Mesenteric fat pad (tissue), 1 donor: ENCODE measurements at regions not wholly inside any gene's neighbourhood (a gene's known extent, or its start where the extent isn't known, plus 50 kb on each side); places are given as distances from the start of the nearest gene placed in this dataset.

Source experiments
- DNase-seq: peaks from one replicate; pipeline ENCODE4 v3.0.0-alpha.2; 2020; ENCODE audit warnings: low spot score
- donor health status: DM: yes; HTN: yes; CAD: no.

DNA sequence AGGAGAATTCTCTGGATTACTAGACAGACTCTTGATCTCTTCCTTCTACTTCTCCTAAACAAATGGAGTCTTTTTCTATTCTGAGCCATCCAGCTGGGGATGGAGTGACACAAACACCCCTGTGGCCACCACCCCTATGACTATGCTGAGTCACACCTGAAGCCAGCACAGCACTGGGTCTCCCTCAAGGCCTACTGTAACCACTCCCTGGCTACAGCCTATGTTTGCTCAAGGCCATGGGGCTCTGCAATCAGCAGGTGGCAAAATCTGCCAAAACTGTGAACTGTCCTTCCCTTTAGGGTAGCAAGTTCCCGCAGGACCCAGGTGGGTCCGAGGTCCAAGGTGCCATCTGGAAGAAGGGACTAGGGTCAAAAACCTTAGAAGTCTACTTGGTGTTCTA is 132.3 kb downstream of the TINAG start:
- DNase-seq, result peak; percentile 62

DNA sequence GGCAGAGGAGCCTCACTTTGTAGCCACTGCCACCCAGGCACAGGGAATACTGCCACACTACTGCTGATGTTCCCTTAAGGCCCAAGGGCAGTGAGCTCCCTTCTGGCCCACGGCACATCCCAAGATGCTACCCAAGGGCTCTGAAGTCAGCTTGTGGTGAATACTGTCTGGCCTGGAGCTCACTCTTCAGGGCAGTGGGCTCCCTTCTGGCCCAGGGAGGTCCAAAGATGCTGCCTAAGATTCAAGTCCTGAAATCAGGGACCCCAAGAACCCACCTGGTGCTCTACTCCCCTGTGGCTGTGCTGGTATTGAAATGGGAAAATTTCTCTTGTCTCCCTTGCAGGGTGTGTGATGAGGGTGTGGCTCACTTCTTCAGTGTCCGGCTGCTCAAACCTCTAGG is 132.8 kb downstream of the TINAG start:
- DNase-seq, result no peak

- no peak for DNase-seq
Measured at GRCh38 chr6:54441687-54442248, 133.5 kb downstream of the TINAG start.

DNA sequence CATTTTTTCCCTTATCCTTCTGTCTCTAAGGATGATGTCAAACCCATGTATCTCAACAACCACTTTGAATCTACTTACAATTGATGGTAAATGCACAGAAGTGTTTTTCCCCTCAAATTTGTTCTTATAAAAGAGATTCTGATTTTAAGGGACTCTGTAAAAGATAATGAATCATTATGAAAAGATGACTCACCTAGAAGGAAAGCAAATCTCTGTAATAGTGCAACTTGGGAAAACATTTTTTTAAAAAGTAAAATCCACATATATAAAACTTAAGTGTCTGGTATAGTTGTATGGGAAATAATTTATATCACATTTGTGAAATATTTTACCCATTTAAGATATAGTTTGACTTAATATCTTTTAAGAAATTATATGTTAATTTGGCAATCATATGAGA is 137.0 kb downstream of the TINAG start:
- DNase-seq, result no peak

DNA sequence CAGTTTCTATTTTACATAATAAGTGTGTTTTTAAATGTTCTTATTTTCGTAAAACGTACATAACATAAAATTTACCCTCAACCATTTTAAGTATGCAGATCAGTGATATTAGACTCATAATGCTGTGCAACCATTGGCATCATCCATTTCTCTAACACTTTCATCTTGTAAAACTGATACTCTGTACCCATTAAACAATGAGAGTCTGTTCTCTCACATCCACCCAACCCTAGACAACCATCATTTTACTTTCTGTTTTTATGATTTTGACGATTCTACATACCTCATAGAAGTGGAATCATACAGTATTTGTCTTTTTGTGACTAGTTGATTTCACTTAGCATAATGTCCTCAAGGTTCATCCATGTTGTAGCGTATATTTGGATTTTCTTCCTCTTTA is 140.4 kb downstream of the TINAG start:
- no peak for DNase-seq

- no peak for DNase-seq
Measured at GRCh38 chr6:54451516-54451915, 143.3 kb downstream of the TINAG start.

DNA sequence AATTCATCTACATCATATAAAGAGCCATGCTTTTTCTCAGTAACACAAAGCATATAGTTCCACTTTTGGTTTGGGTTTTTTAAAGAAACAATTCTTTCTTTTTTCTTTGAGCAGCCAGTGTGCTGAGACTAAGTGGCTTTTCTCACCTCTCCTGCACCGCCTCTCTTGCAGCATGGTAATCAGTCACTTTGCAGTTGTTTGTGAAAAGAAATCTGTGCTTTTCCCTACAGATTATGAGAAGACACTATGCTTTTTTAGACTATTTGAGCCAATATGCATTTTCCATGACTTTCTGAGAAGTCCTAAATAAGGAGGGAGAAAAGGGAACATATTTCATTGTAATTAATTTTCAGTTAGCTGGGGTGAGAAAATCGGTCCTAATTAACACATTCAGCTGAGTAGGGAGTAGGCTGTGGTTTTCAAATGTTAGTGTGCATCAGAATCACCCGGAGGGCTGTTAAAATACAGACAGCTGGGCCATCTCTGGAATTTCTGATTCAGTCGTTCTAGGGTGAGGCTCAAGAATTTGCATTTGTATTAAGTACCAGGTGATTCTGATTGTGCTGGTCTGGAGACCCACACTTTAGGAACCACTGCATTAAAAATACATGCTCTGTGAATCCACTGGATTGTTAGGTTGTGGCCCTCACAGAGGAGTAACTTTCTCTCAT is 155.2 kb downstream of the TINAG start:
- no peak for DNase-seq

- DNase-seq, result no peak
Measured at GRCh38 chr6:54465649-54466300, 157.5 kb downstream of the TINAG start.

DNA sequence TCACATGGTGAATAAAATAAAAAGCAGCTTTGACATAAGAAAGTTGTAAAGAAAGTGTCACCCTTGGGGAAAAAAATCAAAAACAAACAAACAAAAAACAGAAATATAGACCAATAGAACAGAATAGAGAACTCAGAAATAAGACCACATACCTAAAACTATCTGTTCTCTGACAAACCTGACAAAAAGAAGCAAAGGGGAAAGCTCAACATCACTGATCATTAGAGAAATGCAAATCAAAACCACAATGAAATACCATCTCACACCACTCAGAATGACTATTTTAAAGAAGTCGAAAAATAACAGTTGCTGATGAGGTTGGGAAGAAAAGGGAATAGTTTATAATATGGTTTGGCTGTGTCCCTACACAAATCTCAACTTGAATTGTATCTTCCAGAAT is 159.1 kb downstream of the TINAG start:
- no peak for DNase-seq

DNA sequence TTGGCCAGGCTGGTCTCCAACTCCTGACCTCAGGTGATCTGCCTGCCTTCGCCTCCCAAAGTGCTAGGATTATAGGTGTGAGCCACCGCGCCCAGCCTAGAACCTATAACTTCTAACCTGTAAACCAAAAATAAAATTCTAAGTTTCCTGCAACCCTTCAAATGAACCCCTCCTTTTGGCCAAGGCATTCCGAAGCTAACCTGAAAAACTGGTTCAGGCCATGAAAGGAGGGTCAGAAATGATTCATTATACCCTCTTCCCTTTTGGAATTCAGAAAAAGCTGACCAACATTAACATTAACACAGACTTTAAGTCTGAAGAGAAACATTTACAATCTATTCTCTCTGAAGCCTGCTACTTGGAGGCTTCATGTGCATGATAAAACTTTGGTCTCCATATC is 165.1 kb downstream of the TINAG start:
- no peak for DNase-seq

DNA sequence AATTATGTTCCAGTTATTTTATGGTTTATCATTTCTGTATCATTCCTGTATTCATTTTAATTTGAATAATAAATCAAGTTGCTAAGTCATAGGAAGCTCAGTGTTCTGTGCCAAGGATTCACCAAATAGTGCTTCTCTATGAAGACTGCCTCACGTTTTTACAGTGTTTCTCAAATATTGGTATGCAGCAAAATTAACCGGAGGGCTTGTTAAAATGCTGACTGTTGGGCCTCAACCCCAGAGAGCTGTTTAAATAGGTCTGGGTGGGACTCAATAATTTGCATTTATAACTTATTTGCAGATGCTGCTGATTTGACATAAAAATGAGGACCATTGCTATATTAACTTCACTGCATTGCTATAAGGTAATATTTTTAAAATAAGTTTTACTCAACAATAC is 166.7 kb downstream of the TINAG start:
- DNase-seq, result no peak

GRCh38 chr6:54481091-54481490 is 172.8 kb downstream of the TINAG start:
- DNase-seq, result no peak

DNA sequence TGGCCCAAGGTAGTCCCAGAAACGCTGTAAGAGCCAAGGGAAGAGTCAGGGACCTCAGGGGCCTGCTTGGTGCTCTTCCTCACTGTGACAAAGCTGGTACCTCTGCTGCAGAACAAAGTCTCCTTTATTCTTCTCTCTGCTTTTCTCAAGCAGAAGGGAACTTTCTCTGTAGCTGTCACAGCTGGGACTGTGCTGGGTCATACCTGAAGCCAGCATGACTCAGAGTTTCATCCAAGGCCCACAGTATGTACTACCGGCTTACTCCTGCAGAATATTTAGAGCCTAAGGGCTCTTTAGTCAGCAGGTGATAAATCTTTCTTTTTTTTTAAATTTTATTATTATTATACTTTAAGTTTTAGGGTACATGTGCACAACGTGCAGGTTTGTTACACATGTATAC is 183.2 kb downstream of the TINAG start:
- DNase-seq, result no peak

GRCh38 chr6:54493138-54493537 is 184.9 kb downstream of the TINAG start:
- DNase-seq, result no peak

DNA sequence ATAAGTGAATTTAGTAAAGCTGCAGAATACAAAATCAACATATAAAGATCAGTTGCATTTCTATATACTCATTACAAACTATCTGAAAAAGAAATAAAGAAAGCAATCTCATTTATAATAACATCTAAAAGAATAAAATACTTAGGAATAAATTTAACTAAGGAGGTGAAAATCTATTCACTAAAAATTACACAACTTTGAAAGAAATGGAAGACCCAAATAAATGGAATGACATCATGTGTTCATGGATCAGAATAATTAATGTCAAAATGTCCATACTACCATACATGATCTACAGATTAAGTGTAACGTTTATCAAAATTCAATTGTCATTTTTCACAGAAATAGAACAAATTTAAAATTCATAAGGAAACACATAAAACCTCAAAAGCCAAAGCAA is 194.9 kb downstream of the TINAG start:
- DNase-seq, result no peak

DNA sequence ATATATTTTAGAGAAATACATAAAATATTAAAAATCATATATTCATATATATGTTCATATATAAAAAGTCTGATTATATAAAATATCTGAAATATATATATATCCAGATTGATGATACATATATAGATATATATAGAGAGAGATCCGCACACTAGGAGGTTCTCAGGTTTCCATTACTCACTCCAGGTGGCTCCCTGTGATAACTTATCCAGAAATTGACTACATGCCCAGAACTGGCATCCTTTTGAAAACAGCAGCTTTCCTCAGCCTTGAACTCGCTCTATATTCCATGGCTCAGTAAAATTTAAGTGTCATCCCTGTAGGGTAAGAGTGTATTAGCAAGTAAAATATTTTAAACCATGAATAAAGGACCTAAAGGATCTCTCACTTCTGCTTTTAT is 206.8 kb downstream of the TINAG start:
- DNase-seq, result no peak

- no peak for DNase-seq
Measured at GRCh38 chr6:54515713-54516112, 207.5 kb downstream of the TINAG start.

DNA sequence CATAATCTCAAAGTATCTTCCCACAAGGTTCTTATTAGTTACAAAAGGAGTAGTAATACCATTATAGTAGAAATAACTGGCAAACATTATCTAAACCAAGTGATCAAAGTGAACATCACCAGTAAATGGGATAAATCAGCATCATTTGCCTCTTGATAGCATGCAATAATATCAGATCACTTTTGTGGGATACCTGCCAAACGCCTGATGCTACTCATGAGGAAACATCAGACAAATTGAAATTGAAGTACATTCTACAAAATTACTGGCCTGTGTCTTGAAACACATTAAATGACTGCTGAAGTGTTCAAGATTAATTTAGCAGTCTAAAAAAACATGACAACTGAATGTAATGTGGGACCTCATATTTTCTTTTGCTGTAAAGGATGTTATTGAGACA is 208.1 kb downstream of the TINAG start:
- no peak for DNase-seq

GRCh38 chr6:54519161-54519560 is 210.9 kb downstream of the TINAG start:
- no peak for DNase-seq

DNA sequence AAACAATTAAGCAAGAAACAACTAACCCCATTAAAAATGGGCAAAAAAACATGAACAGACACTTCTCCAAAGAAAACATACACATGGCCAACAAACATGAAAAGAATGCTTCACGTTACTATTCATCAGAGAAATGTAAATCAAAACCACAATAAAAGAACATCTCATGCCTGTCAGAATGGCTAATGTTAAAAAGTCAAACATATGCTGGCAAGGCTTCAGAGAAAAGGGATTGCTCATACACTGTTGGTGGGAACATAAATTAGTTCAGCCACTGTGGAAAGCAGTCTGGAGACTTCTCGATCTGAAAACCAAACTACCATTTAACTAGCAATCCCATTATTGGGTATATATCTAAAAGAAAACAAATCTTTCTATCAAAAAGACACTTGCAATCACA is 217.5 kb downstream of the TINAG start:
- no peak for DNase-seq

GRCh38 chr6:54533567-54533966 is 225.3 kb downstream of the TINAG start:
- DNase-seq, result no peak

GRCh38 chr6:54535568-54535967 is 227.3 kb downstream of the TINAG start:
- DNase-seq, result no peak

- no peak for DNase-seq
Measured at GRCh38 chr6:54541541-54541940, 233.3 kb downstream of the TINAG start.
